ENCODE measurements at regions not wholly inside any gene's neighbourhood (a gene's known extent, or its start where the extent isn't known, plus 50 kb on each side); places are given as distances from the start of the nearest gene placed in this dataset.

- TF ChIP-seq POLR2A (IDR thresholded peaks at IDR 0.05; ENCODE audit: low read depth, low read length) (no peak), POLR2AphosphoS5 (IDR thresholded peaks at IDR 0.05; ENCODE audit: low read depth, low read length) (no peak)
These were observed 71.1 kb upstream of the IFNAR2 start for GRCh38 chr21:33158654-33159053.

Data from GM12892 (cell line).